H9 (cell line): ENCODE measurements at regions not wholly inside any gene's neighbourhood (a gene's known extent, or its start where the extent isn't known, plus 50 kb on each side); places are given as distances from the start of the nearest gene placed in this dataset.

Experiments used
- DNase-seq: peaks from one replicate; pipeline ENCODE4 v3.0.0-alpha.2; 2017
- H2AFZ ChIP-seq: one replicate; pipeline ENCODE4 v1.6.1; 2013; ENCODE audit warnings: mild to moderate bottlenecking, low read length, control low read depth, moderate library complexity
- H2AK5ac ChIP-seq: 2 replicates; pipeline ENCODE4 v1.6.1; 2013; ENCODE audit warnings: low read length, control low read depth, mixed read lengths; ENCODE audit not compliant: insufficient read length
- H2BK120ac ChIP-seq: one replicate; pipeline ENCODE4 v1.6.1; 2013; ENCODE audit warnings: low read depth, mild to moderate bottlenecking, low read length, control low read depth, inconsistent platforms; ENCODE audit not compliant: poor library complexity, severe bottlenecking
- H2BK12ac ChIP-seq: 2 replicates; pipeline ENCODE4 v1.6.1; 2013; ENCODE audit warnings: low read length, control low read depth, mixed read lengths, low read depth; ENCODE audit not compliant: insufficient read length
- H2BK15ac ChIP-seq: 2 replicates; pipeline ENCODE4 v1.6.1; 2013; ENCODE audit warnings: low read depth, low read length, control low read depth
- H2BK20ac ChIP-seq: one replicate; pipeline ENCODE4 v1.6.1; 2013; ENCODE audit warnings: low read depth, mild to moderate bottlenecking, low read length, control low read depth, inconsistent platforms; ENCODE audit not compliant: poor library complexity, severe bottlenecking
- H2BK5ac ChIP-seq: 2 replicates; pipeline ENCODE4 v1.6.1; 2013; ENCODE audit warnings: low read length, control low read depth, mixed read lengths; ENCODE audit not compliant: insufficient read length
- H3K14ac ChIP-seq: 2 replicates; pipeline ENCODE4 v1.6.1; 2013; ENCODE audit warnings: low read length, control low read depth; ENCODE audit not compliant: insufficient read depth
- H3K18ac ChIP-seq: 2 replicates; pipeline ENCODE4 v1.6.1; 2013; ENCODE audit warnings: low read depth, mild to moderate bottlenecking, mixed read lengths, low read length, control low read depth; ENCODE audit not compliant: insufficient read length
- H3K23ac ChIP-seq: 2 replicates; pipeline ENCODE4 v1.6.1; 2013; ENCODE audit warnings: low read length, control low read depth, mixed read lengths, low read depth; ENCODE audit not compliant: insufficient read length
- H3K23me2 ChIP-seq: 2 replicates; pipeline ENCODE4 v1.6.1; 2013; ENCODE audit warnings: low read depth, mild to moderate bottlenecking, mixed read lengths, low read length, control low read depth; ENCODE audit not compliant: insufficient read length, poor library complexity, severe bottlenecking
- H3K27ac ChIP-seq: 2 replicates; pipeline ENCODE4 v1.5.1; 2013; ENCODE audit warnings: low read length, control low read depth, mixed read lengths, low read depth; ENCODE audit not compliant: insufficient read length
- H3K27me3 ChIP-seq: 2 replicates; pipeline ENCODE4 v1.6.1; 2013; ENCODE audit warnings: low read length, control low read depth, inconsistent platforms; ENCODE audit not compliant: insufficient read depth
- H3K4ac ChIP-seq: 2 replicates; pipeline ENCODE4 v1.6.1; 2013; ENCODE audit warnings: low read depth, mild to moderate bottlenecking, control low read depth, inconsistent platforms, low read length, moderate library complexity
- H3K4me1 ChIP-seq: 2 replicates; pipeline ENCODE4 v1.6.1; 2013; ENCODE audit warnings: low read length, control low read depth, inconsistent platforms; ENCODE audit not compliant: insufficient read depth
- H3K4me2 ChIP-seq: 2 replicates; pipeline ENCODE4 v1.6.1; 2013; ENCODE audit warnings: low read length, control low read depth, mixed read lengths; ENCODE audit not compliant: insufficient read length, insufficient read depth
- H3K56ac ChIP-seq: 2 replicates; pipeline ENCODE4 v1.6.1; 2013; ENCODE audit warnings: low read depth, mild to moderate bottlenecking, mixed read lengths, low read length, control low read depth; ENCODE audit not compliant: insufficient read length
- H3K79me1 ChIP-seq: 2 replicates; pipeline ENCODE4 v1.6.1; 2013; ENCODE audit warnings: low read depth, mild to moderate bottlenecking, moderate library complexity, low read length, control low read depth, inconsistent platforms; ENCODE audit not compliant: insufficient read depth, poor library complexity, severe bottlenecking
- H3K79me2 ChIP-seq: 2 replicates; pipeline ENCODE4 v1.6.1; 2013; ENCODE audit warnings: low read length, control low read depth, inconsistent platforms; ENCODE audit not compliant: insufficient read depth
- H3K9ac ChIP-seq: 2 replicates; pipeline ENCODE4 v1.6.1; 2013; ENCODE audit warnings: low read length, control low read depth, mixed read lengths; ENCODE audit not compliant: insufficient read length; ENCODE audit errors: extremely low read depth
- H3K9me3 ChIP-seq: one replicate; pipeline ENCODE4 v1.6.1; 2013; ENCODE audit warnings: low read depth, low read length, inconsistent platforms; ENCODE audit not compliant: control insufficient read depth
- H3T11ph ChIP-seq: one replicate; pipeline ENCODE4 v1.6.1; 2013; ENCODE audit warnings: mild to moderate bottlenecking, low read length, control low read depth, inconsistent platforms
- H4K20me1 ChIP-seq: one replicate; pipeline ENCODE4 v1.6.1; 2013; ENCODE audit not compliant: control insufficient read depth, insufficient read length, insufficient read depth
- H4K5ac ChIP-seq: 2 replicates; pipeline ENCODE4 v1.6.1; 2013; ENCODE audit warnings: low read depth, mild to moderate bottlenecking, mixed read lengths, low read length, control low read depth; ENCODE audit not compliant: insufficient read length
- H4K8ac ChIP-seq: replicated peaks from 2 replicates; pipeline ENCODE4 v1.6.1; 2013; ENCODE audit warnings: low read length, control low read depth, mixed read lengths, low read depth; ENCODE audit not compliant: insufficient read length
- H4K91ac ChIP-seq: 2 replicates; pipeline ENCODE4 v1.6.1; 2013; ENCODE audit warnings: low read depth, mild to moderate bottlenecking, moderate library complexity, mixed read lengths, low read length, control low read depth; ENCODE audit not compliant: insufficient read length
- H3K27ac Mint-ChIP-seq, 3 experiments: 2 replicates in 2 of 3; 3 replicates in 1 of 3; pipeline ENCODE4 v1.8.0; 2020 to 2021; ENCODE audit warnings: mixed read lengths in 3 of 3, mild to moderate bottlenecking in 1 of 3, moderate library complexity in 1 of 3
- H3K27me3 Mint-ChIP-seq: 2 replicates; pipeline ENCODE4 v1.8.0; 2021; ENCODE audit warnings: low read depth, mild to moderate bottlenecking, moderate library complexity, mixed read lengths
- H3K36me3 Mint-ChIP-seq, 3 experiments: 2 replicates in 2 of 3; 3 replicates in 1 of 3; pipeline ENCODE4 v1.8.0; 2020 to 2021; ENCODE audit warnings: low read depth in 3 of 3, mixed read lengths in 3 of 3; ENCODE audit not compliant: insufficient read depth in 1 of 3
- H3K4me1 Mint-ChIP-seq, 2 experiments: 2 replicates each; pipeline ENCODE4 v1.8.0; 2020; ENCODE audit warnings: mixed read lengths in 2 of 2
- H3K4me3 Mint-ChIP-seq, 2 experiments: 2 replicates in 1 of 2; 3 replicates in 1 of 2; pipeline ENCODE4 v1.8.0; 2020 to 2021; ENCODE audit warnings: mild to moderate bottlenecking in 2 of 2, mixed read lengths in 2 of 2, moderate library complexity in 1 of 2
- H3K9me3 Mint-ChIP-seq, 2 experiments: 2 replicates in 1 of 2; 3 replicates in 1 of 2; pipeline ENCODE4 v1.8.0; 2020; ENCODE audit warnings: mild to moderate bottlenecking in 2 of 2, mixed read lengths in 2 of 2, moderate library complexity in 1 of 2
- CTCF ChIP-seq: fragments of 200-600 bp; sonication (generic); conservative IDR thresholded peaks from 3 replicates; pipeline ENCODE4 v1.8.0; 2021; ENCODE audit warnings: antibody characterized with exemption, mild to moderate bottlenecking
- WGBS: extraction: QIAGEN DNeasy Blood & Tissue Kit; methylation state at CpG from one replicate; pipeline ENCODE4 v1.1.7; 2013; ENCODE audit warnings: missing lambda C conversion rate, low lambda C conversion rate, mixed read lengths; ENCODE audit not compliant: insufficient read length; ENCODE audit errors: extremely low coverage; 5-methylcytosine and 5-hydroxymethylcytosine counted together

GRCh38 chr14:97306133-97306759, 509.1 kb downstream of the VRK1 start:
- Mint-ChIP-seq H3K27ac (no peak overlapping the region), H3K36me3 (no peaks in the 10 kb centered on the region), H3K9me3 (no peaks in the 10 kb centered on the region), H3K4me3 (no peak overlapping the region), H3K4me1 (peaks cover 5 to 8% of the 10 kb centered on the region in 2 experiments; a peak in 2 of 4 replicates), H3K27me3 (no peaks in the 10 kb centered on the region; the same call in 1 of the 2 replicates)
- Histone ChIP-seq H4K91ac (no peak overlapping the region), H2BK12ac (no peak overlapping the region), H2AFZ (no peak overlapping the region), H3K14ac (no peak overlapping the region), H3K18ac (no peak overlapping the region), H3K23me2 (no peaks in the 10 kb centered on the region), H3K79me1 (no peaks in the 10 kb centered on the region), H3K79me2 (no peaks in the 10 kb centered on the region), H3K9ac (no peak overlapping the region), H4K5ac (no peak overlapping the region), H3K27me3 (no peaks in the 10 kb centered on the region), H3K4me1 (no peaks in the 10 kb centered on the region), H2BK5ac (no peak overlapping the region), H2BK120ac (no peak overlapping the region), H3K23ac (no peak overlapping the region), H3K27ac (no peak overlapping the region), H3K4ac (no peak overlapping the region), H2BK15ac (no peak overlapping the region), H3K4me2 (no peak overlapping the region), H2AK5ac (no peak overlapping the region), H3K56ac (no peak overlapping the region), H4K20me1 (no peaks in the 10 kb centered on the region), H2BK20ac (no peak overlapping the region), H3K9me3 (no peaks in the 10 kb centered on the region), H3T11ph (no peak overlapping the region), H4K8ac (no peak overlapping the region)
- no peak for DNase-seq
- no peak for TF ChIP-seq CTCF
- WGBS, result no CpG with 5 or more reads among the region's 3 CpGs
